Right renal pelvis (tissue), 4 donors: ENCODE measurements at regions not wholly inside any gene's neighbourhood (a gene's known extent, or its start where the extent isn't known, plus 50 kb on each side); places are given as distances from the start of the nearest gene placed in this dataset.
"Not testable (repeated sequence)": the region's sequence is repeated elsewhere in the genome, so short reads cannot be mapped to it uniquely, and the experiment has no call there.

Source experiments
- DNase-seq, 4 donors: peaks; one replicate each; pipeline ENCODE4 v3.0.0-alpha.2; 2013; ENCODE audit warnings: low read depth in 4 of 4, low spot score in 3 of 4, missing footprints in 1 of 4

DNA sequence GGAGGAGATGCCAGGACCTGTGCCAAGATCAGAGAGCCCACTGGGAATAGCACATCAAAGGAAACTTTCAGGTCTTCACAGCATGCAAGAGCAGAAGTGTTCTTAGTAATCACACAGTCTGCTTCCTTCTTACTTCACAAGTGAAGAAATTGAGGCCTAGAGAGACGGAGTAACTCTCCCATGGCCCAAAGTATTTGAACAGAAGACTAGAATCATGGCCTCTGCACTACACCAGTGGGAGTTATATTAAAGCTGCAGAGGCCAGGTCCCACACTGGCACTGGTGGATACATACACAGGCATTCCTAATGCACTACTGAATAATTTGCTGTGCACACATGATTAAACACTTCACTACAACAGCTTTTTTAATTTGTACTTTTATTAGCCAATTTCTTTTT lies 107.6 kb upstream of the RMP24 start:
- no peak for DNase-seq

- DNase-seq: no peak
These were observed 103.6 kb upstream of the RMP24 start for GRCh38 chr18:35868915-35869314.

GRCh38 chr18:35871337-35871736 lies 101.1 kb upstream of the RMP24 start:
- DNase-seq: no peak

DNA sequence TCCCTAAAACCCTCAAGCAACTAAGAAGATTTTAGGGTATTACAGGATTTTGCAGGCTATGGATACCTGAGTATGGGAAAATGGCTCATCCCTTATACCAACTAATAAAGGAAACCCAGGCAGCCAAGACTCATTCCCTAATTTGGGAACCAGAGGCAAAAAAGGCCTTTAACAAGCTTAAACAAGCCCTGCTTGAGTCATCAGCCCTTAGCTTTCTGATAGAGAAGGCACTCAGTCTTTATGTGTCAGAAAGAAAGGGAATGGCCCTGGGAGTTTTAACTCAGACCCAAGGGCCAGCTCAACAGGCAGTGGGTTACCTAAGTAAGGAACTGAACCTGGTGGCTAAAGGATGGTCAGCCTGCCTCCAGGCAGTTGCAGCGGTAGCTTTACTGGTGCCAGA lies 96.9 kb upstream of the RMP24 start:
- no peak for DNase-seq

GRCh38 chr18:35876243-35876642 lies 96.2 kb upstream of the RMP24 start:
- no peak for DNase-seq

DNA sequence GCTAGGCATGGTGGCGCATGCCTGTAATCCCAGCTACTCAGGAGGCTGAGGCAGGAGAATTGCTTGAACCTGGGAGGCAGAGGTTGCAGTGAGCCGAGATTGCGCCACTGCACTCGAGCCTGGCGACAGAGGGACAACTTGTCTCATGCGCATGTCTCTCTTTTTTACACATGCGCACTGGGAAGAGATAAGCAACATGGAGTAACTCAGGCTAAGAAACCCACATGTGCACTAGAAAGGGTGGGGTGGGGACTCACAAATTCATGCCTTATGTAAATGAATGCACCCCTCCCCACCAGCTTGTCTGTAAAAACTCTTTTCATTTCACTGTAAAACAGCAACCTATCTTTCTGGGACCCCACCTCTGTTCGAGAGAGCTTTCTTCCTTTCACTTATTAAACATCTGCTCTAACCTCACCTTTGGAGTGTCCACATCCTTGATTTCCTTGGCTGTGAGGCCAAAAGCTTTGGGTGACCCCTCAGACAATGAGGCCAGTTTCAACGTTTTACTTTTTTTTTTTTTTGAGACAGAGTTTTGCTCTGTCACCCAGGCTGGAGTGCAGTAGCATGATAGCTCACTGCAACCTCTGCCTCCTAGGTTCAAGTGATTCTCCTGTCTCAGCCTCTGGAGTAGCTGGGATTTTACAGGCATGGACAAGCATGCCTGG lies 91.6 kb upstream of the RMP24 start:
- DNase-seq: no peak

DNA sequence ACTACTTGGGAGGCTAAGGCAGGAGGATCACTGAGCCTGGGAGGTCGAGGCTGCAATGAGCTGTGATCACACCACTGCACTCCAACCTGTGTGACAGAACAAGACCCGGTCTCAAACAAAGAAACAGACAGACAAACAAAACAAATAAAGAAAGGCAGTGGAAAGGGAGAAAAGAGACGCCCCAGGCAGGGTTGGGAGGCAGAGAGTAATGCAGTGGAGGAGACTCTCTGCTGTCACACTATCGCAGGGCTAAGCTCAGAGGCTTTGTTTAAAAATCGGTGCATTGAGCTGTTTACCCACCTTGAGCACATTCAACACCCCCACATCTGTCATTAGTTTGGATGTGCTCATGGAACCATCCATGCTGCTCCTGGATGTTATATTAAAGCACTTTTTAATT lies 84.2 kb upstream of the RMP24 start:
- no peak for DNase-seq

GRCh38 chr18:35889677-35890076 lies 82.8 kb upstream of the RMP24 start:
- DNase-seq: no peak

DNA sequence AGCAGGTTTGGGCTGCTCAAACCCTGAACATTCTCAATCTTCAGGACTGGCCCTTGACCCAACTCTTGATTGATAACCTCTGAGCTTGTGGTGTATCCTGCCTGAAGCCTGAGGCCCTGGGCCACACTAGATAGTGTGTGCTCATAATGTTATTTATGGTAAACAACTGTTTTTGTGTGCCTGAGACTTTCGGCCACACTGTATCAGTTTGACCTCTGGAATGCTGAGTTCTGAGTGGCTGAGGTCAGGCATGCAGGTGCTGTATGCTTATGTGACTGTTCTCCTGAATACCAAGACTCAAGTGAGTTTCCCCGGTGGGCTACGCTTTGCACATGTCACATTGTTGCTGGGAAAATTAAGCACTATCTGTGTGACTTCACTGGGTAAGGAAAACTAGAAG lies 82.2 kb upstream of the RMP24 start:
- no peak for DNase-seq

DNA sequence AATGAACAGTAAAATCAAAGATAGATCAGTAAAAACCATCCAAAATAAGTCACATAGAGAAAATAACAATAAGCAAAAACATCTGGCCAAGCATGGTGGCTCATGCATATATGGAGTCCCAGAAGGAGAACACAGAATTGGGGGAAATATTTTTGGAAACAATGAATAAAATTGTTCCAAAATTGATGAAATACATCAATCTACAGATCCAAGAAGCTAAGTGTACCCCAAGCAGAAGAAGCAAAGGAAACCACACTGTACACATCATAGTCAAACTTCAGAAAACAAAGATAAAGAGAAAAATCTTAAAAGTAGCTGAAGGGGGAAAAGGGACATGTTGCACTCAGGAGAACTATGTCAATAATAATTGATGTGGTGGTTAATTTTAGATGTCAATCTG lies 80.4 kb upstream of the RMP24 start:
- no peak for DNase-seq

- DNase-seq: not testable (repeated sequence)
These were observed 75.0 kb upstream of the RMP24 start for GRCh38 chr18:35897481-35897880.

DNA sequence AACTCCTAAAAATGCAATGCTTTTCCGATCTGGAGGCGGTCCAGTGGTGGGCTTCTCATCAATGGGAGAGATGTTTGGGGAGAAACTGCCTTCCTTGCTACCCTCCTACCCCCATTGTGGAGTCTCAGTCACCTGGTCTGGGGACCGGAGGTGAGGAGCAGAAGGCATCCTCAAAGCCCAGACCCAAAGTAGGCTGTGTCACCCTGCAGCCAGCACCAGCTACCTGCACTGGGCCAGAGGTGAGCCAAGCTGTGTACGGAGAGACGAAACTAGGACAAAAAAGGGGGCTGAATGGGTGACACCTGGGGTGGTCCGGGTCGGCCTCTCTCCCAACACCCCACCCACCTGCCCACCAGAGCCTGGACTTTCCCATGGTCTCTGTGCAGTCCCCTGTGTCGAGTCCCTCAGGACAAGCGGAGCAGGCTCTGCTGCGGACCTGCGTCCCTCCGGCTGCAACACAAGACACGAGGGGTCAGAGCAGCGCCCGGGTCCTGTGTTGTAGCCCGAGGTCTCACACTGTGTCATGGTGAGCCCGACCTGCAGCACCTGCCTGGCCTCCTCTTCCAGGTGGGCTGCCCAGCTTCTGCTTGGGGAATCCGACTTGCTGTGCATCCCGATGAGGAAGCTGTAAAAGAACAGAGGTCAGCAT lies 68.0 kb upstream of the RMP24 start:
- DNase-seq: no peak

- no peak for DNase-seq
These were observed 67.0 kb upstream of the RMP24 start for GRCh38 chr18:35905436-35905835.

DNA sequence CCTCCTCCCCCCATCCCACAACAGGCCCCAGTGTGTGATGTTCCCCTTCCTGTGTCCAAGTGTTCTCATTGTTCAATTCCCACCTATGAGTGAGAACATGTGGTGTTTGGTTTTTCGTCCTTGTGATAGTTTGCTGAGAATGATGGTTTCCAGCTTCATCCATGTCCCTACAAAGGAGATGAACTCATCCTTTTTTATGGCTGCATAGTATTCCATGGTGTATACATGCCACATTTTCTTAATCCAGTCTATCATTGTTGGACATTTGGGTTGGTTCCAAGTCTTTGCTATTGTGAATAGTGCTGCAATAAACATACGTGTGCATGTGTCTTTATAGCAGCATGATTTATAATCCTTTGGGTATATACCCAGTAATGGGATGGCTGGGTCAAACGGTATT lies 66.2 kb upstream of the RMP24 start:
- DNase-seq: not testable (repeated sequence)

DNA sequence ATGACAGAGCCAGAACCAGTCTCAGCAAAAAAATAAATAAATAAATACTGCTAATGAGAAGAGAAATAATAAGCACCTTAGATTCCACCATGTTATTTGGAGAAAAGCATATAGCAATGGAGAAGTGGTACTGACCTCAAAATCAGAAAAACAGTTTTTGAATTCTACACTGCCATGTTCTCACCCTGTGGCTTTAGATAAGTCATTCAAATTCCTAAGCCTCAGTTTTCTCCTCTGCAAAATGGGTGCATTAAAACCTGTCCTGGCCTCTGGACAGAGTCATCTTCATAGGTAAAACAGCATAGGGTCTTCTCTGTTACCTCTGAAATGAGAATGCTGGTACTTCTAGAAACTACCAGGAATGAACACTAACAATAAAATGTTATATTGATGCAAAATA lies 62.2 kb upstream of the RMP24 start:
- DNase-seq: no peak

DNA sequence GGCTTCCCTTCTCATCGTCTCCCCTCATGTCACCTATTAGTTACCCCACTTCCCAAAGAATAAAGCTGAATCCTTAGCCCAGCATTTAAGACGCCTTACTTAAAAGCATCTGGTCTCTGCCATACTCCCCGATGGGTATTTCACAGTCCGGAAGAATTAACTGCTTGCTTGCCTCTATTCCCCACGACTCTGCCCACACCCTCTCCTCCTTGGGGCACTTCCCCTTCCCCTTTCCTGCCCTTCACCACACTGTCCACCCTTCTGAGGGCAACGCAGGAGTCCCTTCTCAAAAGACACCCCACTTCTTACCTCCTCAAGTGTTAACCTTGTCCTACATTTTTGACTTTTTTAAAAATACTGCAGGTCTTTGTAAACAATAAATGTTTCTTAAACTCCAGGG lies 60.1 kb upstream of the RMP24 start:
- no peak for DNase-seq

DNA sequence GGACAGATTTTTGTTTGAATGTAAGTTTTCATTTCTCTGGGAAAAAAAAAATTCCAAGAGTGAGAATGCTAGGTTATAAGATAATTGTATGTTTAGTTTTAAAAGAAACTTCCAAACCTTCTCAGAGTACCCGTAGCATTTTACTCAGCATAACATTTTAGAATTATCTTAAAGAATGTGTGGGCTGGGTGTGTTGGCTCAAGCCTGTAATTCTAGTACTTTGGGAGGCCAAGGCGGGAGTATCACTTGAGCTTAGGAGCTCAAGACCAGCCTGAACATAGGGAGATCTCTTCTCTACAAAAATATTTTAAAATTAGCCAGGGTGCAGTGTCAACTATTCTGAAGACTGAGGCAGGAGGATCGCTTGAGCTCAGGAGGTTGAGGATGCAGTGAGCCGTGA lies 57.4 kb upstream of the RMP24 start:
- DNase-seq: no peak

DNA sequence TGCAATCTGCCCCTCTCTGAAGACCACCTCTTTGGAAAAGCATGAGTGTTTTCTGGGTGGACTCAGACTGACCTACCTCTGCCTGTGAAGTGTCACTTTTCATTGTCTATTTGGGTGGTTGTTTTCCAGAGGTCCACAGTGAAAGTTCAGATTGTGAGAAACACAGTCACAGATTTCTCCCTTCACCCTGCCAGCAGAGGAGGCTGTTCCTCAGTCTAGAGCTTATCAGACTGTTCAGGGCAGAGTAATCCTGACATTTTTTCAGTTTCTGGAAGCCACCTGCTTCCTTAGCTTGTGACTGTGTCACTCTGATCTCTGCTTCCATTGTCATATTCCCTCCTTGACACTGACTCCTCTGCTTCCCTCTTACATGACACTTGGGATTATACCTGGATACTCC lies 55.4 kb upstream of the RMP24 start:
- DNase-seq: no peak

DNA sequence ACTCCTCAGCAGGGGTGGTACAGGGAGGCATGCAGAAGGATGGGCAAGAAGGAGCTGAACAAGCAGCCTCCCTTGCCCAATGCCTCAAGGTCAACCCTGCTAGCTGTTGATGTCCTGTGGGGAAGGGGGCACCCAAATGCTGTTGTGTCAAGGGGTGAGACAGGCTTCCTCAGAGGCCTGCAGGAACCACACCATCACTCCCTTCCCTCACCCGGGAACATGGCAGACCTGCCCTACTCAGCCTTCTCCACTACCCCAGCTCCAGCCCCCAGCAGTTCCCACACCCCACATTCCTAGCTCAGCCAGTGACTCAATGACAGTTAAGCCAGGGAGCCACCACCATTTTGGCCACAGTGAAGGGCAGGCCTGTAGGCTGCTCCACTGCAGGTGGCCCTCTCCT lies 53.9 kb upstream of the RMP24 start:
- DNase-seq: no peak

DNA sequence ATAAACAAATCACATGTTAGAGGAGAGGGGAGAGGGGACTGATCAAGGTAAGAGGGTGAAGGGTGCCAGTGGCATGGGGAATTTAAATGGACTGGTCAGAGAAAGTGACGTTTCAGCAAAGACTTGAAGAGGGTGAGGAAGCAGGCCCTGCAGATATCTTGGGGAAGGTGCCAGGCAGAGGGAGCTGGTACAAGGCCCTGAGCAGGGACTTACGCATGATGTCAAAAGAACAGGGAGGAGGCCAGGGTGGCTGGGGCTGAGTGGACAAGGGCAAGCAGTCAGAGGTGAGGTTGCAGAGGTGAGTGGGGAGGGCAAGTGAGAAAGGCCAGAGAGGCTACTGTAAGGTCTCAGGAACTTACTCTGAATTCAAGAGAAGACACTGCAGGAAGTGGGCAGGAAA lies 53.3 kb upstream of the RMP24 start:
- no peak for DNase-seq

GRCh38 chr18:35920623-35921022 lies 51.9 kb upstream of the RMP24 start:
- DNase-seq: no peak
